Right lobe of liver (tissue), 6 donors: ENCODE measurements at regions not wholly inside any gene's neighbourhood (a gene's known extent, or its start where the extent isn't known, plus 50 kb on each side); places are given as distances from the start of the nearest gene placed in this dataset.

ENCODE experiments used
- ATAC-seq, 4 donors: fragments of 200-7000 bp; cut with Tn5 transposase; one replicate each; pipeline ENCODE4 v1.9.1; 2020; ENCODE audit warnings: mild to moderate bottlenecking in 4 of 4, moderate library complexity in 4 of 4
- DNase-seq, 3 donors: peaks; one replicate each; pipeline ENCODE4 v3.0.0-alpha.2; 2020
- H3K27ac ChIP-seq, 3 donors: fragments of 200-600 bp; one replicate each; pipeline ENCODE4 v1.8.0; 2022
- H3K27me3 ChIP-seq, 2 donors: fragments of 200-600 bp; one replicate each; pipeline ENCODE4 v1.8.0; 2022
- H3K36me3 ChIP-seq, 4 donors: fragments of 200-600 bp; sonication (generic) in 1 of 4; one replicate each; pipeline versions ENCODE4 v1.5.1 to v1.8.0; 2017 to 2022; ENCODE audit warnings: control low read depth in 1 of 4
- H3K4me1 ChIP-seq, 4 donors: fragments of 200-600 bp; sonication (generic) in 1 of 4; one replicate each; pipeline versions ENCODE4 v1.5.1 to v1.8.0; 2017 to 2022; ENCODE audit warnings: control low read depth in 1 of 4
- H3K4me3 ChIP-seq, 3 donors: fragments of 200-600 bp; one replicate each; pipeline ENCODE4 v1.8.0; 2022
- H3K9me3 ChIP-seq, 4 donors: fragments of 200-600 bp; sonication (generic) in 1 of 4; one replicate each; pipeline versions ENCODE4 v1.5.1 to v1.8.0; 2017 to 2022; ENCODE audit warnings: control low read depth in 1 of 4
- CTCF ChIP-seq, 4 donors: fragments of 200-600 bp in 3 of 4; fragments of 450-650 bp in 1 of 4; IDR thresholded peaks; one replicate each; pipeline versions ENCODE4 v1.5.1 to v1.8.0; 2016 to 2022; ENCODE audit warnings: antibody characterized with exemption in 4 of 4, mild to moderate bottlenecking in 2 of 4
- POLR2A ChIP-seq: fragments of 450-650 bp; IDR thresholded peaks from one replicate; pipeline ENCODE4 v1.6.1; 2017; ENCODE audit warnings: antibody characterized with exemption, mild to moderate bottlenecking
- WGBS: methylation state at CpG from one replicate; pipeline ENCODE4 v1.1.6; 2018; ENCODE audit warnings: low coverage, low lambda C conversion rate; ENCODE audit not compliant: insufficient coverage; ENCODE audit errors: missing lambda C conversion rate; 5-methylcytosine and 5-hydroxymethylcytosine counted together
- intact Hi-C, 2 donors: fragments of 100-400 bp; cut with DNase I; formaldehyde crosslinking; loops; one replicate each; pipeline versions ENCODE4 v1.11.2 to v1.14.1; 2022
- donor health status: DM: no; HTN: yes; CAD: no.
- donor health status: DM: no; HTN: no; CAD: no.
- donor health status: DM: no; HTN: no; CAD: no.
- donor health status: DM: no; HTN: yes; CAD: no.
- donor health status: DM: no; HTN: yes; CAD: no.

DNA sequence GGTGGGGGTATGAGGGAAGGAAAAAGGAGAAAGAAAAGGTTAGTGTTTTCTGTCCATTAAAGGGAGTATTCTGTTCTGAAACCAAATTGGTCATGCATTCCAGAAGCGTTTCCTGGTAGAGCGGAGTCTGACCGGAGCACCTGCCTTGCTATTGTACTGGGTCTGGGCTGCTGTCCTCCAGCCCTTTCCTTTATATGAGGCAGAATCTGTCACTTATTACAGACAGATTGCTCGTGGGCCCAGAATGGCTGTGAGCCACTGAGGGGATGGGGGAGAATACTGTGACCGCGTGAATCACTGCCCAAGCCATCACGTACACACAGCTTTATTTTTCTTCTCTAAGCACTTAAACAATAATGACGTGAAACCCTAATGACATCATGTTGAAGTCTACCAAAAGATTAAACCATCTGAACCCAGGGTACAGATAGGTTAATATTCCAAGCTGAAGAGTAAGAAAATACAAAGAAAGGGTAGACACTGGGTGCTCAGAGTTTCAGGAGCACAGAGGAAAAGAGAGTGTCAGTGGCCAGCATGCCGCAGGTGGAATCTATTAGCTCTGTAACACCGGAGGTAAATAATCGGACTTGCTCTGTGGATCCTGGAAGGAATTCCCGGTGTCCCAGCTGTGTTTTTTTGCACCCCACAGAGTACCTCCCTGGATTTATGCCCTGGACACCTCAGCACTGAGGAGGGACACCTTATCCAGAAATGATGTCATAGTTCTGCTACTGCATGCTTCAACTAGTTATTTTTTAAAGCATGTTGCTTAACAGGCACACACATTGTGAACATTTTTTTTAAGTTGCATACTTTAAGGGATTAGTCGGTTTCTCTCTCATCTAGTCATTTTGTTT is 573.3 kb downstream of the PKHD1 start:
- Histone ChIP-seq H3K27me3 (no peaks in the 10 kb centered on the region), H3K27ac (no peak overlapping the region), H3K4me3 (no peak overlapping the region), H3K9me3 (no peaks in the 10 kb centered on the region), H3K4me1 (no peaks in the 10 kb centered on the region), H3K36me3 (no peaks in the 10 kb centered on the region)
- ATAC-seq (peak in 3 of 4 donors; percentile 26 to 80 (median 36)), DNase-seq (no peak)
- TF ChIP-seq CTCF (IDR thresholded peaks at IDR 0.05) (no peak), POLR2A (no peak)
- 62% methylated on average over 7 of the region's 13 CpGs for WGBS
- intact Hi-C loops, result no loop called here

DNA sequence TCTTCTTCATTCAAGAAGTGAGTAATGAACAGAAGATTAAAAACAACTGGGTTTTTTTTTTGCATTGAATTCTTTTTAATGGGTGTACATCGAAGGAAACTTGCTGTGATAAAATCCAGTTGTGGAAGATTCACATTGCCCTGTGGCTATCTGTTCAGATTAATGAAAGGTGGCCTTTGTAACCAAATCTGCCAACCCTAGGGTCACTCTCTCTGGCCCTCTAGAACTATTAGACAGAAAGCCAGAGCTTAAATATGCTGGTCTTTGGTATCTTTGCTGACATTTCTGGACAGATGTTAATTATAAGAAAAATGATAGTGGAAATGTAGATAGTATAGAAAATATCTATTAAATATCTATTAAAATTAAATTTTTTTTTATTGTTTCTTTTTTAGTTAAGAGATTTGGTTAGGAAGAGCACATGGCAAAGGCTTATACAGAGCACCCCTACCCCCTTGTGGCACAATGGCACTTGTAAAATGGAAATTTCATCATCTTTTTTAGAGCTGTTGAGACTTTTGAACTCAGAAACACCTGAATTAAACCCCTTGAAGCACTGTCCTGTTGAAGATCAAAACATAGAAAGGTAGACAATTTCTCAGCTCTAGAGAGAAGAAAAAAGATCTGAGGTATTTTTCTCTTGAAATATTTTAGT is 572.5 kb downstream of the PKHD1 start:
- WGBS, result 56% methylated on average over 1 of the region's 1 CpG
- Histone ChIP-seq H3K27ac (no peak overlapping the region), H3K27me3 (no peaks in the 10 kb centered on the region), H3K36me3 (no peaks in the 10 kb centered on the region), H3K4me1 (no peaks in the 10 kb centered on the region), H3K4me3 (no peak overlapping the region), H3K9me3 (no peaks in the 10 kb centered on the region)
- intact Hi-C loops, result no loop called here
- TF ChIP-seq CTCF (IDR thresholded peaks at IDR 0.05) (peak in 3 of 4 donors; percentile 16 to 29 (median 27)), POLR2A (no peak)
- ATAC-seq (peak in 3 of 4 donors; percentile 41 to 68 (median 64)), DNase-seq (no peak)

DNA sequence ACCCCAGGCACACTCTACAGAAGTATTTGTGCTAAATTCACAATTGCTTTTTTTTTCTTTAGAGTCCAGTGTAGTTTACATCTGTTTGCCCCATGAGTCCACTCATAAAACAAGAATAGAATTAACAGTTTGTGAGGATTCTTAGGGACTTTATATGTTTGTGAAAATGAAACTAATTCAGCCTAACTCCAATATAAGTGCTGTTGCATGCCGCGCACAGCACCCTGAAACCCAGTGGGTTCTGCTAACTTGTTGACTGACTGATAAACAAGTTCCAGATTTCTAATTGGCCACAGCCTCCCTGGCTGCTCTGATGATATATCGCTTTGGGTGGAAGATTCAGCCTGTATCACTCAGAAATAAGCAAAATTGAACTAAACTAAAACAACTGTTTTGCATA is 561.4 kb downstream of the PKHD1 start:
- Histone ChIP-seq H3K9me3 (no peaks in the 10 kb centered on the region), H3K27me3 (no peaks in the 10 kb centered on the region), H3K4me3 (no peak overlapping the region), H3K4me1 (no peaks in the 10 kb centered on the region), H3K36me3 (no peaks in the 10 kb centered on the region), H3K27ac (no peak overlapping the region)
- 83% methylated on average over 3 of the region's 3 CpGs for WGBS
- DNase-seq (no peak), ATAC-seq (no peak)
- intact Hi-C loops, result no loop called here
- TF ChIP-seq CTCF (IDR thresholded peaks at IDR 0.05) (no peak), POLR2A (no peak)

- TF ChIP-seq POLR2A, result no peak
- TF ChIP-seq CTCF (IDR thresholded peaks at IDR 0.05), result no peak
- no peak for DNase-seq
- no peak overlapping the region for H3K4me3 ChIP-seq
- no peaks in the 10 kb centered on the region for H3K4me1 ChIP-seq
- no peak for ATAC-seq
- no peak overlapping the region for H3K27ac ChIP-seq
- intact Hi-C loops, result no loop called here
- no peaks in the 10 kb centered on the region for H3K36me3 ChIP-seq
- WGBS, result 95% methylated on average over 3 of the region's 5 CpGs
- H3K9me3 ChIP-seq, result no peaks in the 10 kb centered on the region
- no peaks in the 10 kb centered on the region for H3K27me3 ChIP-seq
Observed at GRCh38 chr6:51526922-51527321, 560.5 kb downstream of the PKHD1 start.
